HT-29 (cell line): ENCODE measurements at regions not wholly inside any gene's neighbourhood (a gene's known extent, or its start where the extent isn't known, plus 50 kb on each side); places are given as distances from the start of the nearest gene placed in this dataset.

Experiments used
- DNase-seq: peaks from one replicate; pipeline ENCODE4 v3.0.0-alpha.2; 2015; ENCODE audit warnings: low spot score

GRCh38 chr14:101367421-101368261 lies 193.7 kb upstream of the DIO3 start:
- DNase-seq = no peak

DNA sequence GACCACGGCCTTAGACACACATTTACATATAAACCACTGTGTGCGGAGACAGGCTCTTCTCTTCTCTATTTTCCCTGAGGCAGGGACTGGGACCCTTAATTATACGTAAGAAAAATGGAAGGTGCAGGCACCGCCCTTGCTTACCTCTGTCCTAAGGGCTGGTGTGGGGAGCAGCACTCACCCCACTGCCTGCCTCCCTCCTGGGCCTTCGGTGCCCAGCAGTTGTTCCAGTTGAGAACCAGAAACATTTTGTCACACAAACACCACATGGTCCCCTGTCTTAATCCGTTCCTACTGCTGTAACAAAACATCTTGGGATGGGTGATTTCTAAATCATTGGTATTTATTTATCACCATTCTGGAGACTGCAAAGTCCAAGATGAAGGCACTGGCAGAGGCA lies 192.7 kb upstream of the DIO3 start:
- no peak for DNase-seq

DNA sequence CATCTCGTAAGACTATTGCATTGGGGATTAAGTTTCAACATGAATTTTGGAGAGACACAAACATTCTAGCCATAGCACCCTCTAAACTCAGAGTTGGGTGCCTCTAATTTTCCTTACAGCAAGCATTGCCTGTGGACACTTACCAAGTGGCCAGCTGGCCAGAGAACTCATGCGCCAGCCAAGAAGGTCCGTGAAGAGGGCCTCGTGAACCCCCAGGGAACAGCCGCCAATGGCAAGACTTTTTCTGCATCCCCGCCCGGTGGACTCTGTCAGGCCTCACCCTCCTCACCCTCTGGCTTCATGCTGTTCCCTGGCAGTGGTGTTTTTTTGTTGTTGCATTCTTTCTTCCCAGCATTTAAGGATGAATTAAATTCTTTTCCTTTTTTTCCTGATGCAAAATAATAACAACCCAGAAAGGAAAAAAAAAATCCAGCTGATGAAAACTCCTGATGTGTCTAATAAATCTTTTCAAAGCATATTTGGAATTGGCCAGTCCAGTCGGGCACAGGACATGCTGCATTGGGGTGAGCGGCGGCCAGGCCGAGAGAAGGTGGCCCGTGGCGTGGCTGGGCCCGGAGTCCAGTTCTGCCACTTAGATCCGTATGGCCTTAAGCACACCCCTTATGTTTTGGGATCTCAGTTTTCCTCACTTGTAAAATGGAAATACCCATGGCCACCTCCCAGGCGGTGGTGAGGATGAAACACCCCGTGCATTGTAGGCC lies 191.9 kb upstream of the DIO3 start:
- DNase-seq = no peak

DNA sequence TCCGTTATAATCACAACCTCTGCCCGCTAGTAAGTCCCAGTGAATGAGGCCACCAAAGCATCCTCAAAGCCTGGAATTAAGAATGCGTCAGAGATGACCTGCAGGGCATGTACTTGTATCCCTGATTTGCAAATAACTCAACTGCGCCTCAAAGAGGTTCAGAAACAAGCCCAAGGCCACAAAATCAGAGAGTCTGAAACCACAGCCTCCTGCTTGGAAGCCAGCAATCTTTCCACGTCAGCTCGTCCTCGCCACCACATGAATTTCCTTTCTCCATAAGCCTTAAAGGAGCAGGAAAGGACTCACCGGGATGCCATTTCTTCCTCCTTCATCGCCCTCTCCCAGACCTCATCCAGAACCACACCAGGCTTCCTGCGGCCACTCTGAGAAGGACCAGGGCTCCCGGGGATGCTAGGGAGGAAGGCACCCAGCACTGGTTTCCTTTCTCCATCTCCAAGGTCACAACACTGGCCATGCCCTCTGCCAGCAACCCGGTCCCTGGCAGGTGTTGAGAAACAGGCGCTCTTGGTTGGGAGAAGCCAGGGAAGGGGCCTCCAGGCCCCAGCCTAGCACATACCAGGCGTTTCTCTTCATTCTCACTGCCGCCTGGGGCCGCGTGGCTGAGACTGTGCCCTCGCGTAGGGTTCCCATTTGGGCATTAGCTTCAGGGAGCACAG lies 191.2 kb upstream of the DIO3 start:
- DNase-seq = no peak

- DNase-seq = no peak
These were observed 190.4 kb upstream of the DIO3 start for GRCh38 chr14:101370593-101371569.

DNA sequence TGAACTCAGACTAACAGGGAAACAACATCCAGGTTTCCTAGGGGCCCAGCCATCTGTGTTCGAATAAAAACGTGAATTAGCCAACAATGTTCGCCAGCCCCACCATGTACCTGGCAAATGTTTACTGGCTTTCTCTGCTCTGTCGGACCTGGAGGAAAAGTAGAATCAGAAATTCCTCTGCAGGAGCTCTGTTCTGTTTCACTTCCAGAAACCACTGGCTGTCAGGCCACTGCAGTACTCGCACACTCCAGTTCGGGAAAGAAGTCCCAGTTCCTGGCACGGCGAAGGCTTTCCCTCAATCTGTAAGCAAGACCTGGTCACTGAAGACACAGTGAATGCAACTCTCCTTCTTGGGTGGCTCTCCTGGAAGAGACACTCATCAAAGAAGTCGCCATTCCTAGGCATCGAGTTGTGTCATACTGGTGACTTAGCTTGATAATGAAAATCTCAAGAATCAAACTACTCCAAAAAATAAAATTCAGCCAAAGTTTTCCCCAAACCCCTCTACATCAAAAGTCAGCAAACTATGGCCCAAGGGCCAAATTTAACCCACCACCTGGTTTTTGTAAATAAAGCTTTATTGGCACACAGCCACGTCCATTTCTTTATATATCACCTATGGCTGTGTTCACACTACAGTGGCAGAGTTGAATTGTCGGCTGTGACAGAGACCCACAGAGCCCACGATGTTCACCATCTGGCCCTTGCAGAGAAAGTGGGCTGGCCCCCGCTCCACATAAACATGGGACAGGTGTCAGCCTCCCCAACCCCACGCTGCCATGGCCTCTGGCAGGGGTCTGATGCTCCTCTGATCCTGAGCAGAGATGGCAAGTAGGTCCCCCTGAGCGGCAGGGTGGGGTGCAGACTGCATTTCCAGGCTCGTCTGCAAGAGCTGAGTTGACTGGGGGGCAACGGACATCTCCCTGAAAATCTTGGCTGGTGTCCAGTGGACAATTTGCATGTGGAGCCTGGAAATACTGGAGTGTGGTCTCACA lies 189.2 kb upstream of the DIO3 start:
- no peak for DNase-seq

- no peak for DNase-seq
These were observed 188.2 kb upstream of the DIO3 start for GRCh38 chr14:101372894-101373620.

DNA sequence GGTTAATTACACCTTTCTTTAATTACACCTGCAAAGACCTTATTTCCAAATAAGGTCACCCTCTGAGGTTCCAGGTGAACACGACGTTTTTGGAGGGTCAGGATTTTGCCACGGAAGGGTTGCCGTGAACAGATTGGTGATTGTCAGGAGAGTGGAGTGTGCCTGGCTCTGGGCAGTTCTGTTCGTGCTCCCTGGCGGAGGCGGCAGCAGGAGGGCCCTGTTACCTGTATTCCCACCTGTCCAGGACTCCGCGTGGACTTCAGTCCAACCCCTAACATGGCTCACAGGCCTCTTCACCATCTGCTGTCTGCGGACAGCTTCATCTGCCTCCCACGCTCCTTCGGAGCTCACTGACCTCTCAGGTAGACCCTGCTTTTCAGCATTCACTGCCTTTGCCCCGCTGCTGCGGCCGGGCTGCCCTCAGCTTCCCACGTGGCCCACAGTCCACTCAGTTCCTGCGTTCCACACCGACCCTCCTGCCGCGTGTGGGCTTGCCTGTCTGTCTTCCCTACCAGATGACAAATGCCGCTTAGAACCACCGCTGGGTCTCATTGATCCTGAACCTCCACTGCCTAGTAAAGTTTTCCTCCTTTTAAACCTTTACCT lies 187.5 kb upstream of the DIO3 start:
- no peak for DNase-seq

DNA sequence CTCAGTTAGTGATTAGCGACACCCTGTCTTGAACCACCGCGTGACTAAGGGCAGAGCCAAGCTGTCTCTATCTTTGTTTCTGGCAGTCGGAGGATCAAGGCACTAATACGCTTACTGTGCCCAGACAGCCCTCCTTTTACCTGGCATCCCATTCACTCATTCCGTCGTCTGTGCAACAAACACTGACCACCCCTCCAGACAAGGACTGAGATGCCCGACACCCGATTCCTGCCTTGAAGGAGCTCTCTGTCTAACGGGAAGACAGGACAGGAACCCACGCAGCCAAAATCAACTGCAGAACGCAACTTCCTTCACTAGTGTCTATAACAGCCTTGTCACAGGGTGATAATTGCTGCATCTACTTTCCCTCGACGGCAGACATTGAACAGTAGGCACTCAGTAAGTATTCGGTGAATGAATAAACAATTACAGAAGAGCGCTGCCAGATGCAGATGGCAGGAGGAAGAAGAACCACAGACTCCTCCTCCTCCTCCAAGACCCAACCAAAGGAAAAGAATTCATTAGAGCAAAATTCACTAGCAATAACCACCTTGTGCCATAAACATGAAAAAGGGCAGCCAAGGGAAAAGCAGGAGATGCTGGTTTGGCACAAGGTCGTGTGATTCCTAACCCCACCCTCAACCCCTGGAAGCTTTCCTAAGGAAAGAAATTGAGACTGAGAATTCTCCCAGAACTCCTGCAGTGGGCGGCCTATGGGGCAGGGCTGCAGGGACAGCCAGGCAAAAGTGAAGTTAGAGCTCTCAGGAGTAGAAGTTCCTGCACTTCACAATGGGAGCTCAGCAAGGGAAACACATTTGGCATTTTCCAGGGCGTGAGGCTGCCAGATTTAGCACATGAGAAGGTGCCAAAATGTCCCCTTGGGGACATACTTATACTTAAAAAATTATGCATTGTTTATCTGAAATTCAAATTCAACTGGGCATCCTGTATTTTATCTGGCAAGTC lies 186.6 kb upstream of the DIO3 start:
- no peak for DNase-seq

DNA sequence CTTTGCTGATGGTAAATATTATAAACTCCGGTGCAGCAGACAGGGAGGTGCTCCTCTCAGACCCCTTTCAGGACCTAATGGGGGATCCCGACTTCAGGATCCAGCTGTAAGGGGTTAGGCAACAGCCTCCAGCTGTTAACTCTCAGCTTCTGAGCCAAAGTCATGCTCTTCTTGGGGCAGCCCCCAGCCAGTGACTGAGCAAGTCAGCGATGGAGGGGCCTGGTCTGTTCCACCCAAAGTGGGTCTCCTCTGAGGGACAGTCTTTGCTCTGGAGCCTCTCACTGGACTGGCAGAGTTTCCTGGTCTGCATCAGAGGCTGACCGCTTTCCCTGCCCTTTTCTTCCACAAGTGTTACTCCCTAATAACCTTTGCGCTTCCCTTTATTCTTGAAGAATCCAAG lies 184.2 kb upstream of the DIO3 start:
- no peak for DNase-seq

GRCh38 chr14:101379842-101380241 lies 181.5 kb upstream of the DIO3 start:
- DNase-seq = no peak

- no peak for DNase-seq
These were observed 180.8 kb upstream of the DIO3 start for GRCh38 chr14:101380512-101380911.

DNA sequence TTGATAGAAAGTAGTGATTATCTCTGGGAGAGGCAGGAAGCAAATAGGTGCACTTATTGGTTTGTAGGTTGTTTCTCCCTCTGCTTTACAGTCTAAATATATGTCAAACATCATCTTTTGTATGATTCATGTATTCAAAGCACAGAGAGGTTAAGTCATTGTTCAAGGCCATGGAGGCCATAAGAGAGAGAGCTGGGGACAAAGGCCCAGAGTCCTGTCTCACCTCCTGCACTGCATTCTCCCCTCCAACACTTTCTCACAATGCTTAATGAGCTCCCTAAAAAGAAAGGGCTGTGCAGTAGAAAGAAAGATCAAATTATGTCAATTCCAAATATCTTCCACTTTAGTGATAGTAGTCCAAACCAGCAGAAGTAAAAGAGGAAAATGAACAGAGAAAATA lies 180.4 kb upstream of the DIO3 start:
- DNase-seq = no peak

DNA sequence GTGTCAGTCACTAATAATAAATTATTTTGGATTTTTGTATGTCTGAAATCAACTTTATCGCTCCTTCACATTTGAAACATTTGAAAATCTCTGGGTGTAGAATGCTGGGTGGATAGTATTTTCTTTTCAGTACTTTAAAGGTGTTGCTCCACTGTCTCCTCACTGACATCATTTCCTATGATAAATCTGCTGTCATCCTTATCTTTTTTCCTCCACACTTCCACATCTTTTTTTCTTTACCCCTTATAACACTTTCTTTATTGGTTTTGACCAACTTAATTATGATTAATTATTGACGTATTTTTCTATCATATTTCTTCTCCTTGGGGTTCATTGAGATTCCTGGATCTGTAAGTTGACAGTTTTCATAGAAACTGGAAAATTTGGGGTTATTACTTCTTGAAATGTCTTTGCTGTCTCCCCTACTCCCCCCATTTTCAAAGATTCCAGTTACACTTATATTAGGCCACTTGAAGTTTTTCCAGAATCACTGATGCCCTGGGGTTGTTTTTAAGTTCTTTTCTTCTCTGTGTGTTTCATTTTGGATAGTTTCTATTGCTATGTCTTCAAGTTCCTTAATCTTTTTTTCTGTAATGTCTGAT lies 177.5 kb upstream of the DIO3 start:
- DNase-seq = no peak

DNA sequence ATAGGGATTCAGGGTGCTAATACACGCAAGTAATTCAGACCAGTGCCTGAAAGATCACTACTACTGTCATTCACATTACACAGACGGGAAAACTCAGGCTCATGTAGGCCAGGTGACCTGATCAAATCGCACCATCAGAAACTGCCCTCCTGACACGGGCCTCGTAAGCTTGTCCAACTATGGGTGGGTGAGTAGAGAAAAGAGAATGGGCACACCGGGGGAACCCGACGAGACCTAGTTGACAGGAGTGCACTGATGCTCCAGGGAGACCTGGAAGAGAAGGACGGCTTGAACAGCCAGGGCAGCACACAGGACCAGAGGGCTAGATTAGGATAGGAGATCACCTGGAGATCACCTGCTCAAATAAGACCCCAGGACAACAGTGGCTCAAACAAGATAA lies 166.9 kb upstream of the DIO3 start:
- no peak for DNase-seq

DNA sequence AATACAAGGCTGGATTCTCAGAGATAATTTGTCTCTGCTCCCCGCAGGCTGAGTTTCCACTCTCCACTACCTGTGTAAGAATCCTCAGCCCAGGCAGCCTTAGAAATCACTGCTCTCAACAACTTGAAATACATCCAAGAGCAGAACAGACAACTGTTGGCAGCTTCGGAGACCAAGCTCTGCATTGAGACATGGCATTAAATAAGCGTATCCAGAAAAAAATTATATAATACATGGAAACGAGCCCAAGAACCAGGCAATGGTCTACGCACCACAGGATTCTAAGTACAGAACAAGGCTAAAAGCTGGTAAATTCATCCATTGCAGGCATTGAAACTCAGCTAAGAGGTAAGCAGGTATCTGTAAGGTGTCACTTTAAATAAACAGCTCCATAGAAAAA lies 165.5 kb upstream of the DIO3 start:
- DNase-seq = no peak

GRCh38 chr14:101397206-101397605 lies 164.1 kb upstream of the DIO3 start:
- no peak for DNase-seq
